HEK293 (cell line): ENCODE measurements at regions not wholly inside any gene's neighbourhood (a gene's known extent, or its start where the extent isn't known, plus 50 kb on each side); places are given as distances from the start of the nearest gene placed in this dataset.

Experiments used
- CTCF ChIA-PET: fragments of 350-600 bp; formaldehyde crosslinking; extraction: SDS; loops from one replicate; lab custom pipeline; 2021; ENCODE audit warnings: antibody characterized with exemption; lab: Yijun Ruan, JAX
- POLR2A ChIA-PET: fragments of 300-600 bp; formaldehyde crosslinking; extraction: SDS; loops from one replicate; lab custom pipeline; 2020; ENCODE audit warnings: antibody characterized with exemption, inconsistent platforms; lab: Yijun Ruan, JAX
- H3K27ac ChIP-seq: fragments of 200-500 bp; sonication (Bioruptor generic); 2 replicates; pipeline ENCODE4 v1.5.1; 2014; ENCODE audit warnings: low read depth, low read length, control low read depth, inconsistent platforms; ENCODE audit errors: extremely low read depth
- H3K36me3 ChIP-seq, 2 experiments: fragments of 200-500 bp in 1 of 2; sonication (Bioruptor generic) in 1 of 2; 1 replicate in 1 of 2; 2 replicates in 1 of 2; pipeline ENCODE4 v1.5.1; 2014 to 2017; ENCODE audit warnings: inconsistent platforms in 2 of 2, low read length in 2 of 2; ENCODE audit not compliant: control insufficient read depth in 2 of 2, insufficient read depth in 1 of 2
- H3K4me1 ChIP-seq: fragments of 200-500 bp; sonication (Bioruptor generic); 2 replicates; pipeline ENCODE4 v1.5.1; 2014; ENCODE audit warnings: mild to moderate bottlenecking, low read length, inconsistent platforms; ENCODE audit not compliant: control insufficient read depth, insufficient read depth
- H3K4me3 ChIP-seq: 2 replicates; pipeline ENCODE4 v1.5.1; 2011; ENCODE audit warnings: low read depth, mild to moderate bottlenecking, control low read depth, low read length, moderate library complexity
- H3K9me3 ChIP-seq: fragments of 200-500 bp; sonication (Bioruptor generic); 2 replicates; pipeline ENCODE4 v1.5.1; 2014; ENCODE audit warnings: low read depth, low read length, inconsistent platforms; ENCODE audit not compliant: control insufficient read depth, insufficient read depth
- FEZF1 ChIP-seq: fragments of 450-650 bp; formaldehyde crosslinking; IDR thresholded peaks from 2 replicates; pipeline ENCODE4 v1.5.1; 2016; ENCODE audit warnings: missing biosample characterization, missing genetic modification characterization
- KLF1 ChIP-seq: fragments of 450-650 bp; formaldehyde crosslinking; IDR thresholded peaks from 2 replicates; pipeline ENCODE4 v1.5.1; 2016; ENCODE audit warnings: missing biosample characterization, missing genetic modification characterization
- ZFHX2 ChIP-seq: fragments of 450-650 bp; formaldehyde crosslinking; conservative IDR thresholded peaks from 2 replicates; pipeline ENCODE4 v1.5.1; 2016; ENCODE audit warnings: missing biosample characterization, missing genetic modification characterization
- ZNF138 ChIP-seq: fragments of 450-650 bp; formaldehyde crosslinking; IDR thresholded peaks from 2 replicates; pipeline ENCODE4 v1.5.1; 2016; ENCODE audit warnings: missing biosample characterization, missing genetic modification characterization, borderline replicate concordance
- ZNF140 ChIP-seq: fragments of 450-650 bp; formaldehyde crosslinking; IDR thresholded peaks from 2 replicates; pipeline ENCODE4 v1.5.1; 2016; ENCODE audit warnings: missing biosample characterization, missing genetic modification characterization
- ZNF274 ChIP-seq, 2 experiments: fragments of 200-500 bp in 1 of 2; fragments of 450-650 bp in 1 of 2; sonication (Bioruptor generic) in 1 of 2; formaldehyde crosslinking in 1 of 2; IDR thresholded peaks; 2 replicates each; pipeline versions ENCODE4 v1.5.1 to v1.6.1; 2014 to 2016; ENCODE audit warnings: borderline replicate concordance in 1 of 2, inconsistent platforms in 1 of 2, low read length in 1 of 2, missing biosample characterization in 1 of 2, missing genetic modification characterization in 1 of 2
- ZNF548 ChIP-seq: fragments of 450-650 bp; formaldehyde crosslinking; IDR thresholded peaks from 2 replicates; pipeline ENCODE4 v1.5.1; 2016; ENCODE audit warnings: missing biosample characterization, missing genetic modification characterization
- ZNF629 ChIP-seq: fragments of 450-650 bp; formaldehyde crosslinking; IDR thresholded peaks from 2 replicates; pipeline ENCODE4 v1.5.1; 2017; ENCODE audit warnings: missing biosample characterization, missing genetic modification characterization
- ZNF768 ChIP-seq: fragments of 450-650 bp; formaldehyde crosslinking; IDR thresholded peaks from 2 replicates; pipeline ENCODE4 v1.5.1; 2018; ENCODE audit warnings: missing biosample characterization, mild to moderate bottlenecking, missing genetic modification characterization
- ZNF785 ChIP-seq: fragments of 450-650 bp; formaldehyde crosslinking; IDR thresholded peaks from 2 replicates; pipeline ENCODE4 v1.5.1; 2016; ENCODE audit warnings: missing biosample characterization, missing genetic modification characterization
- TF ChIP-seq, protein P1 (sequence below): fragments of 450-650 bp; formaldehyde crosslinking; IDR thresholded peaks from 2 replicates; pipeline ENCODE4 v1.5.1; 2016; ENCODE audit warnings: missing biosample characterization, missing genetic modification characterization, borderline replicate concordance
- TF ChIP-seq, protein P2 (sequence below): fragments of 450-650 bp; formaldehyde crosslinking; IDR thresholded peaks from 2 replicates; pipeline ENCODE4 v1.5.1; 2017; ENCODE audit warnings: missing biosample characterization, missing genetic modification characterization
- TF ChIP-seq, protein P3 (sequence below): fragments of 450-650 bp; formaldehyde crosslinking; IDR thresholded peaks from 2 replicates; pipeline ENCODE4 v1.5.1; 2016; ENCODE audit warnings: missing biosample characterization, missing genetic modification characterization, low read depth
- TF ChIP-seq, protein P4 (sequence below): fragments of 450-650 bp; formaldehyde crosslinking; IDR thresholded peaks from 2 replicates; pipeline ENCODE4 v1.5.1; 2016; ENCODE audit warnings: missing biosample characterization, missing genetic modification characterization
- TF ChIP-seq, protein P5 (sequence below): fragments of 450-650 bp; formaldehyde crosslinking; IDR thresholded peaks from 2 replicates; pipeline ENCODE4 v1.5.1; 2016; ENCODE audit warnings: missing biosample characterization, missing genetic modification characterization
- TF ChIP-seq, protein P6 (sequence below): fragments of 450-650 bp; formaldehyde crosslinking; IDR thresholded peaks from 2 replicates; pipeline ENCODE4 v1.5.1; 2016; ENCODE audit warnings: missing biosample characterization, missing genetic modification characterization, borderline replicate concordance

DNA sequence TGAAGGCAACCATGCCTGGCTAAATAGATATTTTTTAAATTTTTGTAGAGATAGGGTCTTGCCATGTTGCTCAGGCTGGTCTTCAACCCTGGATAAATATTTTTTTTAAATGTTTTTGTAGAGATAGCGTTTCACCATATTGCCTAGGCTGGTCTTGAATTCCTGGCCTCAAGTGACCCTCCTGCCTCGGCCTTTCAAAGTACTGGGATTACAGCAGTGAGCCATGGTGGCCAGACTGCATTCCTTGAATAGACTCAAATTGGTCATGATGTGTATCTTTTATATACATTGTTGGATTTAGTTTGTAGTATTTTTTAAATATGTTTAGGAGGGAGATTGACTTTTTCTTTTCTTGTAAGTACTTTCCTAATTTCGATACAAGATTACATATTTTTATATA lies 325.7 kb upstream of the C11orf87 start (continued):
- TF ChIP-seq, protein P1, sequence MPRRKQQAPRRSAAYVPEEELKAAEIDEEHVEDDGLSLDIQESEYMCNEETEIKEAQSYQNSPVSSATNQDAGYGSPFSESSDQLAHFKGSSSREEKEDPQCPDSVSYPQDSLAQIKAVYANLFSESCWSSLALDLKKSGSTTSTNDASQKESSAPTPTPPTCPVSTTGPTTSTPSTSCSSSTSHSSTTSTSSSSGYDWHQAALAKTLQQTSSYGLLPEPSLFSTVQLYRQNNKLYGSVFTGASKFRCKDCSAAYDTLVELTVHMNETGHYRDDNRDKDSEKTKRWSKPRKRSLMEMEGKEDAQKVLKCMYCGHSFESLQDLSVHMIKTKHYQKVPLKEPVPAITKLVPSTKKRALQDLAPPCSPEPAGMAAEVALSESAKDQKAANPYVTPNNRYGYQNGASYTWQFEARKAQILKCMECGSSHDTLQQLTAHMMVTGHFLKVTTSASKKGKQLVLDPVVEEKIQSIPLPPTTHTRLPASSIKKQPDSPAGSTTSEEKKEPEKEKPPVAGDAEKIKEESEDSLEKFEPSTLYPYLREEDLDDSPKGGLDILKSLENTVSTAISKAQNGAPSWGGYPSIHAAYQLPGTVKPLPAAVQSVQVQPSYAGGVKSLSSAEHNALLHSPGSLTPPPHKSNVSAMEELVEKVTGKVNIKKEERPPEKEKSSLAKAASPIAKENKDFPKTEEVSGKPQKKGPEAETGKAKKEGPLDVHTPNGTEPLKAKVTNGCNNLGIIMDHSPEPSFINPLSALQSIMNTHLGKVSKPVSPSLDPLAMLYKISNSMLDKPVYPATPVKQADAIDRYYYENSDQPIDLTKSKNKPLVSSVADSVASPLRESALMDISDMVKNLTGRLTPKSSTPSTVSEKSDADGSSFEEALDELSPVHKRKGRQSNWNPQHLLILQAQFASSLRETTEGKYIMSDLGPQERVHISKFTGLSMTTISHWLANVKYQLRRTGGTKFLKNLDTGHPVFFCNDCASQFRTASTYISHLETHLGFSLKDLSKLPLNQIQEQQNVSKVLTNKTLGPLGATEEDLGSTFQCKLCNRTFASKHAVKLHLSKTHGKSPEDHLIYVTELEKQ (tag by site-specific recombination): no peak
- TF ChIP-seq ZNF548 (tag by site-specific recombination): no peak
- TF ChIP-seq, protein P2, sequence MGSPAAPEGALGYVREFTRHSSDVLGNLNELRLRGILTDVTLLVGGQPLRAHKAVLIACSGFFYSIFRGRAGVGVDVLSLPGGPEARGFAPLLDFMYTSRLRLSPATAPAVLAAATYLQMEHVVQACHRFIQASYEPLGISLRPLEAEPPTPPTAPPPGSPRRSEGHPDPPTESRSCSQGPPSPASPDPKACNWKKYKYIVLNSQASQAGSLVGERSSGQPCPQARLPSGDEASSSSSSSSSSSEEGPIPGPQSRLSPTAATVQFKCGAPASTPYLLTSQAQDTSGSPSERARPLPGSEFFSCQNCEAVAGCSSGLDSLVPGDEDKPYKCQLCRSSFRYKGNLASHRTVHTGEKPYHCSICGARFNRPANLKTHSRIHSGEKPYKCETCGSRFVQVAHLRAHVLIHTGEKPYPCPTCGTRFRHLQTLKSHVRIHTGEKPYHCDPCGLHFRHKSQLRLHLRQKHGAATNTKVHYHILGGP (tag by site-specific recombination): no peak
- TF ChIP-seq, protein P3, sequence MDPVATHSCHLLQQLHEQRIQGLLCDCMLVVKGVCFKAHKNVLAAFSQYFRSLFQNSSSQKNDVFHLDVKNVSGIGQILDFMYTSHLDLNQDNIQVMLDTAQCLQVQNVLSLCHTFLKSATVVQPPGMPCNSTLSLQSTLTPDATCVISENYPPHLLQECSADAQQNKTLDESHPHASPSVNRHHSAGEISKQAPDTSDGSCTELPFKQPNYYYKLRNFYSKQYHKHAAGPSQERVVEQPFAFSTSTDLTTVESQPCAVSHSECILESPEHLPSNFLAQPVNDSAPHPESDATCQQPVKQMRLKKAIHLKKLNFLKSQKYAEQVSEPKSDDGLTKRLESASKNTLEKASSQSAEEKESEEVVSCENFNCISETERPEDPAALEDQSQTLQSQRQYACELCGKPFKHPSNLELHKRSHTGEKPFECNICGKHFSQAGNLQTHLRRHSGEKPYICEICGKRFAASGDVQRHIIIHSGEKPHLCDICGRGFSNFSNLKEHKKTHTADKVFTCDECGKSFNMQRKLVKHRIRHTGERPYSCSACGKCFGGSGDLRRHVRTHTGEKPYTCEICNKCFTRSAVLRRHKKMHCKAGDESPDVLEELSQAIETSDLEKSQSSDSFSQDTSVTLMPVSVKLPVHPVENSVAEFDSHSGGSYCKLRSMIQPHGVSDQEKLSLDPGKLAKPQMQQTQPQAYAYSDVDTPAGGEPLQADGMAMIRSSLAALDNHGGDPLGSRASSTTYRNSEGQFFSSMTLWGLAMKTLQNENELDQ (tag by site-specific recombination): no peak
- TF ChIP-seq ZNF768: no peak
- TF ChIP-seq ZNF138 (tag by site-specific recombination): no peak
- TF ChIP-seq, protein P4, sequence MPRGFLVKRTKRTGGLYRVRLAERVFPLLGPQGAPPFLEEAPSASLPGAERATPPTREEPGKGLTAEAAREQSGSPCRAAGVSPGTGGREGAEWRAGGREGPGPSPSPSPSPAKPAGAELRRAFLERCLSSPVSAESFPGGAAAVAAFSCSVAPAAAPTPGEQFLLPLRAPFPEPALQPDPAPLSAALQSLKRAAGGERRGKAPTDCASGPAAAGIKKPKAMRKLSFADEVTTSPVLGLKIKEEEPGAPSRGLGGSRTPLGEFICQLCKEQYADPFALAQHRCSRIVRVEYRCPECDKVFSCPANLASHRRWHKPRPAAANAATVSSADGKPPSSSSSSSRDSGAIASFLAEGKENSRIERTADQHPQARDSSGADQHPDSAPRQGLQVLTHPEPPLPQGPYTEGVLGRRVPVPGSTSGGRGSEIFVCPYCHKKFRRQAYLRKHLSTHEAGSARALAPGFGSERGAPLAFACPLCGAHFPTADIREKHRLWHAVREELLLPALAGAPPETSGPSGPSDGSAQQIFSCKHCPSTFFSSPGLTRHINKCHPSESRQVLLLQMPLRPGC: no peak

DNA sequence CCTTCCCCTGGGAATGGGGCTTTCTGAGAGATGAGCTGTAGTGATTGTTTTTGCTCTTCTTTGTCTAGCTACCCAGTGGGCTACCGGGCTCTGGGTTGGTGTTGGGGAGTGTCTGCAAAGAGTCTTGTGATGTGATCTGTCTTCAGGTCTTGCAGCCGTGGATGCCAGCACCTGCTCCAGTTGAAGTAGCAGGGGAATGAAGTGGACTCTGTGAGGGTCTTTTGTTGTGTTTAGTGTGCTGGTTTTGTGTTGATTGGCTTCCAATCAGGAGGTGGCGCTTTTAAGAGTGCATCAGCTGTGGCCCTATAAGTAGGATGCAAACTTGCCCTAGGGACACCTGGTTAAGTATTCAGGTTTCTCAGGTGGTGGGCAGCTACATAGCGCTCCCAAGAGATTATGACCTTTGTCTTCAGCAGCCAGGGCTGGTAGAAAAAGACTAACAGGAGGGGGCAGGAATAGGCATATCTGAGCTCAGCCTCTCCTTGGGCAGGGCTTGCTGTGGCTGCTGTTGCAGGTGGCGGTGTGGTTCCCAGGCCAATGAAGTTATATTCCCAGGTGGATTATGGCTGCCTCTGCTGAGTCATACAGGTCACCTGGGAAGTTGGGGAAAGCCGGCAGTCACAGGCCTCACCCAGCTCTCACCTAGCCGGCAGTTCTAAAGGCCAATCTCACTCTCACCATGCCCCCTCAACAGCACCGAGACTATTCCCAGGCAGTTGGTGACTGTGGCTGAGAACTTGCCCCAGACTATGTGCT lies 315.7 kb upstream of the C11orf87 start:
- Histone ChIP-seq H3K4me1 (no peaks in the 10 kb centered on the region), H3K27ac (no peak overlapping the region), H3K36me3 (no peaks in the 10 kb centered on the region), H3K4me3 (no peak overlapping the region), H3K9me3 (no peaks in the 10 kb centered on the region)
- POLR2A ChIA-PET: no interaction called here
- CTCF ChIA-PET: interaction anchor here (0.8 kb wide), 1 partner anchor 408 kb away, joined by 3 read pairs; no protein-coding TSS in a partner anchor
- TF ChIP-seq KLF1 (no peak), ZNF140 (tag by site-specific recombination) (no peak), ZNF785 (tag by site-specific recombination) (no peak), ZNF629 (no peak), ZFHX2 (no peak), ZNF274 (IDR thresholded peaks at IDR 0.05; ENCODE audit: low read length) (no peak), ZNF274 (tag by site-specific recombination; IDR thresholded peaks at IDR 0.05; ENCODE audit: borderline replicate concordance) (no peak), FEZF1 (no peak)
- TF ChIP-seq, protein P2 (tag by site-specific recombination): no peak
- TF ChIP-seq, protein P5, sequence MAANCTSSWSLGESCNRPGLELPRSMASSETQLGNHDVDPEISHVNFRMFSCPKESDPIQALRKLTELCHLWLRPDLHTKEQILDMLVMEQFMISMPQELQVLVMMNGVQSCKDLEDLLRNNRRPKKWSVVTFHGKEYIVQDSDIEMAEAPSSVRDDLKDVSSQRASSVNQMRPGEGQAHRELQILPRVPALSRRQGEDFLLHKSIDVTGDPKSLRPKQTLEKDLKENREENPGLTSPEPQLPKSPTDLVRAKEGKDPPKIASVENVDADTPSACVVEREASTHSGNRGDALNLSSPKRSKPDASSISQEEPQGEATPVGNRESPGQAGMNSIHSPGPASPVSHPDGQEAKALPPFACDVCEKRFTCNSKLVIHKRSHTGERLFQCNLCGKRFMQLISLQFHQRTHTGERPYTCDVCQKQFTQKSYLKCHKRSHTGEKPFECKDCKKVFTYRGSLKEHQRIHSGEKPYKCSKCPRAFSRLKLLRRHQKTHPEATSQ (tag by site-specific recombination): no peak
- TF ChIP-seq, protein P6, sequence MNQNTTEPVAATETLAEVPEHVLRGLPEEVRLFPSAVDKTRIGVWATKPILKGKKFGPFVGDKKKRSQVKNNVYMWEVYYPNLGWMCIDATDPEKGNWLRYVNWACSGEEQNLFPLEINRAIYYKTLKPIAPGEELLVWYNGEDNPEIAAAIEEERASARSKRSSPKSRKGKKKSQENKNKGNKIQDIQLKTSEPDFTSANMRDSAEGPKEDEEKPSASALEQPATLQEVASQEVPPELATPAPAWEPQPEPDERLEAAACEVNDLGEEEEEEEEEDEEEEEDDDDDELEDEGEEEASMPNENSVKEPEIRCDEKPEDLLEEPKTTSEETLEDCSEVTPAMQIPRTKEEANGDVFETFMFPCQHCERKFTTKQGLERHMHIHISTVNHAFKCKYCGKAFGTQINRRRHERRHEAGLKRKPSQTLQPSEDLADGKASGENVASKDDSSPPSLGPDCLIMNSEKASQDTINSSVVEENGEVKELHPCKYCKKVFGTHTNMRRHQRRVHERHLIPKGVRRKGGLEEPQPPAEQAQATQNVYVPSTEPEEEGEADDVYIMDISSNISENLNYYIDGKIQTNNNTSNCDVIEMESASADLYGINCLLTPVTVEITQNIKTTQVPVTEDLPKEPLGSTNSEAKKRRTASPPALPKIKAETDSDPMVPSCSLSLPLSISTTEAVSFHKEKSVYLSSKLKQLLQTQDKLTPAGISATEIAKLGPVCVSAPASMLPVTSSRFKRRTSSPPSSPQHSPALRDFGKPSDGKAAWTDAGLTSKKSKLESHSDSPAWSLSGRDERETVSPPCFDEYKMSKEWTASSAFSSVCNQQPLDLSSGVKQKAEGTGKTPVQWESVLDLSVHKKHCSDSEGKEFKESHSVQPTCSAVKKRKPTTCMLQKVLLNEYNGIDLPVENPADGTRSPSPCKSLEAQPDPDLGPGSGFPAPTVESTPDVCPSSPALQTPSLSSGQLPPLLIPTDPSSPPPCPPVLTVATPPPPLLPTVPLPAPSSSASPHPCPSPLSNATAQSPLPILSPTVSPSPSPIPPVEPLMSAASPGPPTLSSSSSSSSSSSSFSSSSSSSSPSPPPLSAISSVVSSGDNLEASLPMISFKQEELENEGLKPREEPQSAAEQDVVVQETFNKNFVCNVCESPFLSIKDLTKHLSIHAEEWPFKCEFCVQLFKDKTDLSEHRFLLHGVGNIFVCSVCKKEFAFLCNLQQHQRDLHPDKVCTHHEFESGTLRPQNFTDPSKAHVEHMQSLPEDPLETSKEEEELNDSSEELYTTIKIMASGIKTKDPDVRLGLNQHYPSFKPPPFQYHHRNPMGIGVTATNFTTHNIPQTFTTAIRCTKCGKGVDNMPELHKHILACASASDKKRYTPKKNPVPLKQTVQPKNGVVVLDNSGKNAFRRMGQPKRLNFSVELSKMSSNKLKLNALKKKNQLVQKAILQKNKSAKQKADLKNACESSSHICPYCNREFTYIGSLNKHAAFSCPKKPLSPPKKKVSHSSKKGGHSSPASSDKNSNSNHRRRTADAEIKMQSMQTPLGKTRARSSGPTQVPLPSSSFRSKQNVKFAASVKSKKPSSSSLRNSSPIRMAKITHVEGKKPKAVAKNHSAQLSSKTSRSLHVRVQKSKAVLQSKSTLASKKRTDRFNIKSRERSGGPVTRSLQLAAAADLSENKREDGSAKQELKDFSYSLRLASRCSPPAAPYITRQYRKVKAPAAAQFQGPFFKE (tag by site-specific recombination): no peak
